ENCODE measurements at regions not wholly inside any gene's neighbourhood (a gene's known extent, or its start where the extent isn't known, plus 50 kb on each side); places are given as distances from the start of the nearest gene placed in this dataset.

GRCh38 chr3:82347585-82347984, 586.1 kb upstream of the GBE1 start:
- Histone ChIP-seq H3K36me3 (ENCODE audit: control insufficient read depth, insufficient read depth, low read length) (no peaks in the 10 kb centered on the region), H3K27me3 (ENCODE audit: control insufficient read depth, insufficient read depth, low read length) (no peaks in the 10 kb centered on the region), H3K9me3 (ENCODE audit: control insufficient read depth, insufficient read depth, low read length) (no peaks in the 10 kb centered on the region), H3K27ac (ENCODE audit: low read depth, low read length) (no peak overlapping the region), H3K4me3 (ENCODE audit: low read depth, low read length) (no peak overlapping the region), H3K4me1 (ENCODE audit: control insufficient read depth, insufficient read depth, low read length) (no peaks in the 10 kb centered on the region)
- no CpG with 5 or more reads among the region's 1 CpG for WGBS (ENCODE audit: insufficient coverage)
- DNase-seq (ENCODE audit: low read depth in 4 of 6, low spot score in 6 of 6) = no peak

GRCh38 chr3:82342521-82342920, 581.1 kb upstream of the GBE1 start:
- Histone ChIP-seq H3K27ac (ENCODE audit: low read depth, low read length) (no peak overlapping the region), H3K36me3 (ENCODE audit: control insufficient read depth, insufficient read depth, low read length) (no peaks in the 10 kb centered on the region), H3K27me3 (ENCODE audit: control insufficient read depth, insufficient read depth, low read length) (no peaks in the 10 kb centered on the region), H3K9me3 (ENCODE audit: control insufficient read depth, insufficient read depth, low read length) (no peaks in the 10 kb centered on the region), H3K4me1 (ENCODE audit: control insufficient read depth, insufficient read depth, low read length) (no peaks in the 10 kb centered on the region), H3K4me3 (ENCODE audit: low read depth, low read length) (no peak overlapping the region)
- no CpG with 5 or more reads among the region's 3 CpGs for WGBS (ENCODE audit: insufficient coverage)
- no peak for DNase-seq (ENCODE audit: low read depth in 4 of 6, low spot score in 6 of 6)

DNA sequence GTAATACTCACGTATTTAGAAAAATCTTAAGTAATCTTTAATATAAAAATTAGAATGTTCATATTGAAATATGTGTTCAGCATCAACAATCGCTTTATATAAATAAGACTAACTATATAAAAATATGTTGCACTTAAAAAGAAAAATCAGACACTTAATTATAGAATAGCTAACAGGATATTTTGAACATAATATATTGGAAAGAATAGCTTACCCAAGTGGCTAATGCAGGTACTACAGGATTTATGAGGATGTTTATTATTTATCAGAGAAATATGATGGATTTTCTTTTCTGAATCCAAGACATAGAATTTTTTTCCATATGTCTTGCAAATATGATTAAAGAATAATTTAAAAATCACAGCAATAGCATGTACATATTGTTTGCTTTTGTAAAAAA, 567.9 kb upstream of the GBE1 start:
- H3K27me3 ChIP-seq (ENCODE audit: control insufficient read depth, insufficient read depth, low read length) = no peaks in the 10 kb centered on the region
- H3K4me1 ChIP-seq (ENCODE audit: control insufficient read depth, insufficient read depth, low read length) = no peaks in the 10 kb centered on the region
- H3K4me3 ChIP-seq (ENCODE audit: low read depth, low read length) = no peak overlapping the region
- WGBS (ENCODE audit: insufficient coverage) = no CpG with 5 or more reads among the region's 2 CpGs
- no peaks in the 10 kb centered on the region for H3K9me3 ChIP-seq (ENCODE audit: control insufficient read depth, insufficient read depth, low read length)
- H3K27ac ChIP-seq (ENCODE audit: low read depth, low read length) = no peak overlapping the region
- no peak for DNase-seq (ENCODE audit: low read depth in 4 of 6, low spot score in 6 of 6)
- no peaks in the 10 kb centered on the region for H3K36me3 ChIP-seq (ENCODE audit: control insufficient read depth, insufficient read depth, low read length)

DNA sequence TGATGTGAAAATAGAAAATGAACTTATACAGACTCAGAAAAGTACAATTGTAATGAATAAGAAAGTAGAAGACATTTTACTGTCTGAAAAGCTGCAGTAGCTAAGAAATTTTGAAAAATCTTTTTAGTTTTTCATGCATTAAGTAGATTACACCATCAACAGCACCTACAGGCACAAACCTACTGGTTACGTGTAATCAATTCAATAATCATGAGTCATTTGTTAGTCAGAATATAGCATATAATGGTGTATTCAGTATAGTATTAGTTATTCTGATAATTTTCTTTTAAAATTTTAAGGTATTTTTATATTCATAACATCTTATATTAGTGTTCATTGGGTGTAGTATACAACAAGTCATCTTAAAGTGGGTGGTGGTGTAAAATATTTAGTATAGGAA, 550.5 kb upstream of the GBE1 start:
- H3K4me1 ChIP-seq (ENCODE audit: control insufficient read depth, insufficient read depth, low read length) = no peaks in the 10 kb centered on the region
- H3K9me3 ChIP-seq (ENCODE audit: control insufficient read depth, insufficient read depth, low read length) = no peaks in the 10 kb centered on the region
- no peaks in the 10 kb centered on the region for H3K36me3 ChIP-seq (ENCODE audit: control insufficient read depth, insufficient read depth, low read length)
- no peak overlapping the region for H3K4me3 ChIP-seq (ENCODE audit: low read depth, low read length)
- DNase-seq (ENCODE audit: low read depth in 4 of 6, low spot score in 6 of 6) = no peak
- no CpG with 5 or more reads among the region's 1 CpG for WGBS (ENCODE audit: insufficient coverage)
- H3K27ac ChIP-seq (ENCODE audit: low read depth, low read length) = no peak overlapping the region
- no peaks in the 10 kb centered on the region for H3K27me3 ChIP-seq (ENCODE audit: control insufficient read depth, insufficient read depth, low read length)

DNA sequence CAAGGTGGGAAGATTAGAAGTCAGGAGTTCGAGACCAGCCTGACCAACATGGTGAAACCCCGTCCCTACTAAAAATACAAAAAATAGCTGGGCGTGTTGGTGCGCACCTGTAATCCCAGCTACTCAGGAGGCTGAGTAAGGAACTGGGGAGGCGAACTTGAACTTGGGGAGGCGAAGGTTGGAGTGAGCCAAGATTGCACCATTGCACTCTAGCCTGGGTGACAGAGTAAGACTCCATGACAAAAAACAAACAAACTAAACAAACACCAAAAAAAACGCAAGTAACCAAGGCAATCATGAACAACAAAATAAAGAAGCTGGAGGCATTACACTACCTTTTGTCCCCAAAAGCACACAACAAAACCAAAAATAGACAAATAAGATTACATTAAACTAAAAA, 547.3 kb upstream of the GBE1 start:
- no peaks in the 10 kb centered on the region for H3K9me3 ChIP-seq (ENCODE audit: control insufficient read depth, insufficient read depth, low read length)
- H3K27me3 ChIP-seq (ENCODE audit: control insufficient read depth, insufficient read depth, low read length) = no peaks in the 10 kb centered on the region
- no peak overlapping the region for H3K27ac ChIP-seq (ENCODE audit: low read depth, low read length)
- 95% methylated on average over 7 of the region's 7 CpGs for WGBS (ENCODE audit: insufficient coverage)
- no peaks in the 10 kb centered on the region for H3K4me1 ChIP-seq (ENCODE audit: control insufficient read depth, insufficient read depth, low read length)
- H3K36me3 ChIP-seq (ENCODE audit: control insufficient read depth, insufficient read depth, low read length) = no peaks in the 10 kb centered on the region
- no peak for DNase-seq (ENCODE audit: low read depth in 4 of 6, low spot score in 6 of 6)
- no peak overlapping the region for H3K4me3 ChIP-seq (ENCODE audit: low read depth, low read length)

GRCh38 chr3:82306189-82306588, 544.7 kb upstream of the GBE1 start:
- H3K4me3 ChIP-seq (ENCODE audit: low read depth, low read length) = no peak overlapping the region
- no peaks in the 10 kb centered on the region for H3K36me3 ChIP-seq (ENCODE audit: control insufficient read depth, insufficient read depth, low read length)
- H3K4me1 ChIP-seq (ENCODE audit: control insufficient read depth, insufficient read depth, low read length) = no peaks in the 10 kb centered on the region
- H3K27ac ChIP-seq (ENCODE audit: low read depth, low read length) = no peak overlapping the region
- no peak for DNase-seq (ENCODE audit: low read depth in 4 of 6, low spot score in 6 of 6)
- WGBS (ENCODE audit: insufficient coverage) = 88% methylated on average over 1 of the region's 1 CpG
- H3K9me3 ChIP-seq (ENCODE audit: control insufficient read depth, insufficient read depth, low read length) = no peaks in the 10 kb centered on the region
- H3K27me3 ChIP-seq (ENCODE audit: control insufficient read depth, insufficient read depth, low read length) = no peaks in the 10 kb centered on the region

DNA sequence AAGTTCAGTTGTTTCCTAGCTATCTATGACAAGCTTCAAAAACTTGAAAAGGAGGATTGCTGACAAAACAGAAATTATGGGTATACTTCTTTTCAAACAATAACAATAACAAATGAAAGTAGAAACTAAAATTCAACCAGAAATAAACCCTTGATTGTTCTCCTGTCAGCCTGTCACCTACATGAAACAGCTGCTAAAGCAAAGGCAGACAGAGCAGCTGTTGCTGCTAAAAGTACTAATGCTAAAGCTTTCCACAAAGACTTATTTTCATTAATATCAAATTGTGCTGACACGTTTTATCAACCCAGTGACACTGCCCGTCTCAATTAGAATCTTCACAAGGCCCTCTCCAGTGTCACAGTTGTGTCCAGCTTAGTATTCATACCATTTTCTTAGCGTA, 533.2 kb upstream of the GBE1 start:
- H3K27ac ChIP-seq (ENCODE audit: low read depth, low read length) = no peak overlapping the region

DNA sequence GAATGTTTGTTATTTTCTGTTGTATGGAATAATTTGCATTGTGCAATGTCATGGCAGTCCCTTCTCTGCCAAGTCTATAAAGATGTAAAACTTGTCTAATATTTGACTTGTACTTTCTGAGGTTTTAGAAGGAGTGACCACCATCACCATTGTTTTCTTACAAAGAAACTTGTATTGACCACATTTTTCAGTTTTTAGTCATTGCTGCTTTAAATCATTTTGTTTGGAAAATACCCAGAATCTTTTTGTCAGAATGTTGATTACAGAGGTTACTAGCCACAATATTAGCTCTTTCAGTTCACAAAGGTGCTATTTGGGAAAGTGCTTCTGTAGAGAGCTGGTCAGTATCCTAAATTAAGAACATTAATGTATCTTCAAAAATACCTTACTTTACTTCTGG, 532.4 kb upstream of the GBE1 start:
- no peak overlapping the region for H3K27ac ChIP-seq (ENCODE audit: low read depth, low read length)
- H3K4me3 ChIP-seq (ENCODE audit: low read depth, low read length) = no peak overlapping the region
- H3K27me3 ChIP-seq (ENCODE audit: control insufficient read depth, insufficient read depth, low read length) = no peaks in the 10 kb centered on the region
- no peaks in the 10 kb centered on the region for H3K4me1 ChIP-seq (ENCODE audit: control insufficient read depth, insufficient read depth, low read length)
- H3K36me3 ChIP-seq (ENCODE audit: control insufficient read depth, insufficient read depth, low read length) = no peaks in the 10 kb centered on the region
- no peaks in the 10 kb centered on the region for H3K9me3 ChIP-seq (ENCODE audit: control insufficient read depth, insufficient read depth, low read length)
- DNase-seq (ENCODE audit: low read depth in 4 of 6, low spot score in 6 of 6) = no peak

More for the DNA sequence above, 533.2 kb upstream of the GBE1 start:
- Histone ChIP-seq H3K36me3 (ENCODE audit: control insufficient read depth, insufficient read depth, low read length) (no peaks in the 10 kb centered on the region), H3K4me3 (ENCODE audit: low read depth, low read length) (no peak overlapping the region), H3K4me1 (ENCODE audit: control insufficient read depth, insufficient read depth, low read length) (no peaks in the 10 kb centered on the region), H3K9me3 (ENCODE audit: control insufficient read depth, insufficient read depth, low read length) (no peaks in the 10 kb centered on the region), H3K27me3 (ENCODE audit: control insufficient read depth, insufficient read depth, low read length) (no peaks in the 10 kb centered on the region)
- DNase-seq (ENCODE audit: low read depth in 4 of 6, low spot score in 6 of 6) = no peak
- WGBS (ENCODE audit: insufficient coverage) = 51% methylated on average over 2 of the region's 3 CpGs

DNA sequence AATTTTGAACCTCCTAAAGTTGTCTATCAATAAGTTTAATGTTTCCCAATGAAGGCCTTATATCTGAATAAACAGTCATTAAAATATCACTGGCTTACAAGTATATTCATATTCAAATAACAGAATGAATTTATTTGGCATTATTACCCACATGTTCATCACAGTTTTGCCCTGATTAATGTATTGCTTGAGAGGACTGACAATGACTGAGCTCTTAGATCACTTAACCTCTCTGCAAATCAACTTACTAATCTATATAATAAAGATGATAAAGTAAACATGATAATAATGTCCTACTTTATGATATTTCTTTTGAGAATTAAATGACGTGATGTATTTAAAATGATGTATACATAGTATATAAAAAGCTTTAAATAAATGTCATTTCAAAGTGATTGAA, 532.0 kb upstream of the GBE1 start:
- no CpG with 5 or more reads among the region's 1 CpG for WGBS (ENCODE audit: insufficient coverage)
- DNase-seq (ENCODE audit: low read depth in 4 of 6, low spot score in 6 of 6) = no peak

GRCh38 chr3:82287562-82287961, 526.1 kb upstream of the GBE1 start:
- WGBS (ENCODE audit: insufficient coverage) = 72% methylated on average over 3 of the region's 3 CpGs
- H3K27ac ChIP-seq (ENCODE audit: low read depth, low read length) = no peak overlapping the region
- H3K4me1 ChIP-seq (ENCODE audit: control insufficient read depth, insufficient read depth, low read length) = no peaks in the 10 kb centered on the region
- no peaks in the 10 kb centered on the region for H3K9me3 ChIP-seq (ENCODE audit: control insufficient read depth, insufficient read depth, low read length)
- no peak for DNase-seq (ENCODE audit: low read depth in 4 of 6, low spot score in 6 of 6)
- no peak overlapping the region for H3K4me3 ChIP-seq (ENCODE audit: low read depth, low read length)
- H3K27me3 ChIP-seq (ENCODE audit: control insufficient read depth, insufficient read depth, low read length) = no peaks in the 10 kb centered on the region
- H3K36me3 ChIP-seq (ENCODE audit: control insufficient read depth, insufficient read depth, low read length) = no peaks in the 10 kb centered on the region

More for the DNA sequence above, 532.0 kb upstream of the GBE1 start:
- Histone ChIP-seq H3K4me3 (ENCODE audit: low read depth, low read length) (no peak overlapping the region), H3K36me3 (ENCODE audit: control insufficient read depth, insufficient read depth, low read length) (no peaks in the 10 kb centered on the region), H3K27me3 (ENCODE audit: control insufficient read depth, insufficient read depth, low read length) (no peaks in the 10 kb centered on the region), H3K4me1 (ENCODE audit: control insufficient read depth, insufficient read depth, low read length) (no peaks in the 10 kb centered on the region), H3K9me3 (ENCODE audit: control insufficient read depth, insufficient read depth, low read length) (no peaks in the 10 kb centered on the region), H3K27ac (ENCODE audit: low read depth, low read length) (no peak overlapping the region)
